Ovary (tissue), 7 donors: ENCODE measurements at regions not wholly inside any gene's neighbourhood (a gene's known extent, or its start where the extent isn't known, plus 50 kb on each side); places are given as distances from the start of the nearest gene placed in this dataset.
"Not testable (repeated sequence)": the region's sequence is repeated elsewhere in the genome, so short reads cannot be mapped to it uniquely, and the experiment has no call there.

Source experiments
- DNase-seq, 5 donors: peaks; one replicate each; pipeline ENCODE4 v3.0.0-alpha.2; 2019 to 2020
- H3K27ac ChIP-seq, 2 donors: fragments of 200-600 bp; one replicate each; pipeline versions ENCODE4 v1.5.1 to v1.8.0; 2019 to 2022
- H3K27me3 ChIP-seq: fragments of 200-600 bp; one replicate; pipeline ENCODE4 v1.8.0; 2022
- H3K36me3 ChIP-seq: fragments of 200-600 bp; sonication (generic); one replicate; pipeline ENCODE4 v1.5.1; 2019
- H3K4me1 ChIP-seq: one replicate; pipeline ENCODE4 v1.8.1; 2013; ENCODE audit warnings: mild to moderate bottlenecking, moderate library complexity; ENCODE audit not compliant: insufficient read depth
- H3K4me3 ChIP-seq: fragments of 200-600 bp; sonication (generic); one replicate; pipeline ENCODE4 v1.5.1; 2017
- H3K9me3 ChIP-seq, 2 donors: fragments of 200-600 bp in 1 of 2; sonication (generic) in 1 of 2; one replicate each; pipeline versions ENCODE4 v1.5.1 to v1.8.1; 2013 to 2019; ENCODE audit warnings: mild to moderate bottlenecking in 1 of 2, moderate library complexity in 1 of 2
- CTCF ChIP-seq, 3 donors: fragments of 450-650 bp in 2 of 3; fragments of 200-600 bp in 1 of 3; IDR thresholded peaks; one replicate each; pipeline versions ENCODE4 v1.5.1 to v1.8.0; 2016 to 2022; ENCODE audit warnings: antibody characterized with exemption in 3 of 3, mild to moderate bottlenecking in 1 of 3
- EP300 ChIP-seq: sonication (generic); formaldehyde crosslinking; IDR thresholded peaks from one replicate; pipeline ENCODE4 v1.6.1; 2017; ENCODE audit warnings: antibody characterized with exemption
- POLR2A ChIP-seq: fragments of 450-650 bp; IDR thresholded peaks from one replicate; pipeline ENCODE4 v1.6.1; 2017; ENCODE audit warnings: antibody characterized with exemption, mild to moderate bottlenecking, moderate library complexity
- WGBS, 3 donors: extraction: QIAGEN DNeasy Blood & Tissue Kit in 1 of 3; methylation state at CpG; one replicate each; pipeline versions ENCODE4 v1.1.5 to v1.1.7; 2013 to 2017; 5-methylcytosine and 5-hydroxymethylcytosine counted together
- intact Hi-C, 4 donors: fragments of 100-400 bp; cut with DNase I; formaldehyde crosslinking; loops; one replicate each; pipeline versions ENCODE4 v1.11.0 to v1.15.1; 2022 to 2023
- donor health status: DM: no; HTN: no; CAD: no; lungs with moderate emphysema.
- donor health status: DM: no; HTN: no; CAD: no.
- donor health status: Bipolar disorder and iron deficiency.
- donor health status: DM: no; HTN: no; CAD: no.
- donor health status: DM: yes; HTN: yes; CAD: no.

DNA sequence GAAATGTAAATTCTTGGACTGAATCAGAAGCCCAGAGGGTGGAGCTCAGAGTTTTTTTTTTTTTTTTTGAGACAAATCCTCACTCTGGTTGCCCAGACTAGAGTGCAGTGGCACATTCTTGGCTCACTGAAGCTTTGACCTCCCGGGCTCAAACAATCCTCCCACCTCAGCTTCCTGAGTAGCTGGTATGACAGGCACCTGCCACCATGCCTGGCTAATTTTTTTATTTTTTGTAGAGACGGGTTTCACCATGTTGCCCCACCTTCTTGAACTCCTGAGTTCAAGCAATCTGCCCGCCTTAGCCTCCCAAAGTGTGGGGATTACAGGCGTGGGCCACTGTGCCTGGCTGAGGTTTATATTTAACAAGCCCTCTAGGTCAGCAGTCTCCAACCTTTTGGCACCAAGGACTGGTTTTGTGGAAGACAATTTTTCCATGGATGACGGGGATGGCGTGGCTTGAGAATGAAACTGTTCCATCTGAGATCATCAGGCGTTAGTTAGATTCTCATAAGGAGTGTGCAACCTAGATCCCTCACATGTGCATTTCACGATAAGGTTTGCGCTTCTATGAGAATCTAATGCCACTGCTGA, 76.7 kb downstream of the FHIP1A start:
- H3K4me3 ChIP-seq = no peak overlapping the region

DNA sequence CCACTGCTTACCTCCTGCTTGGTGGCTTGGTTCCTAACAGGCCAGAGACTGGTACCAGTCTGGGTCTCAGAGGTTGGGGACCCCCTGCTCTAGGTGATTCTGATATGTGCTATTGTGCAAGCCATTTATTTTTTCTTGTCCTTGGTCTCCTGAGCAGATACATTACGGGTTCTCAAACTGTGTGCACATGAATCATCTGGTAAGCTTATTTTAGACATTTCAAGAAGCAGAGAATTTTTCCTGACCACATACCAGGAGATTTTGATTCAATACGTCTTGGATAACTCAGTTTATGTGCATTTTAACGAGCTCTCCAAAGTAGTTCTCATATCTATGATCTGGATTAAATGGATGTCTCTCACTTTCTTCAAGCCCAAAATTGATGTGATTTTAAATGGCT, 77.2 kb downstream of the FHIP1A start:
- Histone ChIP-seq H3K27me3 (no peaks in the 10 kb centered on the region), H3K9me3 (no peaks in the 10 kb centered on the region), H3K27ac (no peak overlapping the region), H3K36me3 (no peaks in the 10 kb centered on the region), H3K4me1 (no peaks in the 10 kb centered on the region), H3K4me3 (no peak overlapping the region)
- intact Hi-C loops = no loop called here
- TF ChIP-seq CTCF (IDR thresholded peaks at IDR 0.05) (no peak), POLR2A (no peak), EP300 (no peak)
- no peak for DNase-seq
- WGBS, 3 donors = 33 to 59% (median 53%) methylated on average over 3 of the region's 3 CpGs

More for the DNA sequence above, 76.7 kb downstream of the FHIP1A start:
- H3K27ac ChIP-seq = no peak overlapping the region
- H3K36me3 ChIP-seq = no peaks in the 10 kb centered on the region
- no peak for DNase-seq
- intact Hi-C loops = no loop called here
- H3K27me3 ChIP-seq = no peaks in the 10 kb centered on the region
- TF ChIP-seq POLR2A (no peak), EP300 (no peak), CTCF (IDR thresholded peaks at IDR 0.05) (no peak)
- 83 to 88% (median 88%) methylated on average over 9 of the region's 9 CpGs for WGBS, 3 donors
- H3K4me1 ChIP-seq = no peaks in the 10 kb centered on the region
- H3K9me3 ChIP-seq = no peaks in the 10 kb centered on the region

DNA sequence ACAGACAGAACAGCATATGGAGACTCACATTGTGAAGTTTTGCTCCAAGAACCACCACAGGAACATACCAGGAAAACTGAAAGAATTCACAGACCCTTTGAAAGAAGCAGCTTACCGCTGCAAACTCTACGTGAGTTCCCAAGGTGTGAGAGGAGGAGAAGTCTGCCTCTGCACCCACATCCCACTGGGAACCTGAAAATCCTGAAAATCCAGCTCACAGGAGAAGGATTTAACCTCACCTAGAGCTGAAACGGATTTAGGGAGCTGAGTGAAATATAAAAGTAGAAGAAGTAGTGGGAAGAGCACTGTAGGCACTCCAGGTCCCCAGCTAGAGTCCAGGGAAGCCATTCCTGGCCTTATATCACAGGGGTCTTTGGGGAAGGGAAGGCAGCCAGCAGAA, 80.0 kb downstream of the FHIP1A start:
- intact Hi-C loops = no loop called here
- no peak for DNase-seq
- no peak for TF ChIP-seq CTCF (IDR thresholded peaks at IDR 0.05)
- no peaks in the 10 kb centered on the region for H3K36me3 ChIP-seq
- no peak overlapping the region for H3K4me3 ChIP-seq
- H3K27me3 ChIP-seq = no peaks in the 10 kb centered on the region
- H3K4me1 ChIP-seq = no peaks in the 10 kb centered on the region
- H3K9me3 ChIP-seq = no peaks in the 10 kb centered on the region
- H3K27ac ChIP-seq = no peak overlapping the region
- WGBS, 3 donors = 83 to 92% (median 88%) methylated on average over 3 of the region's 3 CpGs

DNA sequence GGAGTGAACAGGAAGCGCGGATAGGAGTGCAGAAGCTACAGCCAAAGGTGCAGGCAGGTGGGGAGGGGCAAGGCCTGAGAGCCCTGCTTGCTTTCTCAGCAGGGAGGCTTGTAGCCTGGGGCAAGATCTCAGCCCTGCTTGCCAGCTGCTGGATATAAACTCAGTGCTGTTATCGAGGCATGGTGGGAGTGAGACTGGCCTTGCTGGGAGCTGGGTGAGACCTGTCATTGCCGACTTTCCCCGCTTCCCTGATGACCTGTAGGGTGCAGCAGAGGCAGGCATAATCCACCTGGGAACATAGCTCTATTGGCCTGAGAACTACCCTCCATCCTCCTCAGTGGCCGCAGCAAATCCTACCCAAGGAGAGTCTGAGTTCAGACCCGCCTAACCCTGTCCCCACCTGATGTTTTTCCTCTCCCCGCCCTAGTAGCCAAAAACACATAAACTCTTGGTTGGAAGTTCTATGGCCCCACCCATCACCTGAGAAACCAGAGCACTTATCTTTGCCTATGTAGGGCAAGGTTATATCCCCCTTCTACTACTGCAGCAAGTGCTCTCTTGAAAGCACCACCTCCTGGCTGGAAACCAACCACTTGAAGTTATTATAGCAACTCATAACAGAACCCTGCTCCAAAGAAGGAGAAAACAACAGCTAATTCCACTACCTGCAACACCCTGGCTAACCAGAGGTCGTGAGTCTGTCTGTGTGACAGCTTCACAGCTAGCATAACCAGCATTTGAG, 80.7 kb downstream of the FHIP1A start:
- Histone ChIP-seq H3K27me3 (no peaks in the 10 kb centered on the region), H3K4me3 (no peak overlapping the region), H3K36me3 (no peaks in the 10 kb centered on the region), H3K9me3 (no peaks in the 10 kb centered on the region), H3K4me1 (no peaks in the 10 kb centered on the region), H3K27ac (no peak overlapping the region)
- DNase-seq = no peak
- TF ChIP-seq EP300 (no peak), CTCF (IDR thresholded peaks at IDR 0.05) (no peak), POLR2A (no peak)
- WGBS, 3 donors = 81 to 89% (median 88%) methylated on average over 9 of the region's 9 CpGs
- intact Hi-C loops = no loop called here

DNA sequence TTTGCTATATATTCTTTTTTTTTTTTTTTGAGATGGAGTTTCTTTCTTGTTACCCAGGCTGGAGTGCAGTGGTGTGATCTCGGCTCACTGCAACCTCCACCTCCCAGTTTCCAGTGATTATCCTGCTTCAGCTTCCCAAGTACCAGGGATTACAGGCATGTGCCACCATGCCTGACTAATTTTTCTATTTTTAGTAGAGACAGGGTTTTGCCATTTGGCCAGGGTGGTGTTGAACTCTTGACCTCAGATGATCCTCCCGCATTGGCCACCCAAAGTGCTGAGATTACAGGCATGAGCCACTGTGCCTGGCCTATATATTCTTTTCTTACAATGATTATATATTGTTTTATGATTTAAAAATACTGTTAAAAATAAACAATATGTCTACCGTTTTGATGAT, 86.6 kb downstream of the FHIP1A start:
- H3K9me3 ChIP-seq, H3K27me3 ChIP-seq, intact Hi-C loops, H3K4me1 ChIP-seq, H3K27ac ChIP-seq, DNase-seq, H3K36me3 ChIP-seq, H3K4me3 ChIP-seq: not testable (repeated sequence)
- 77 to 87% (median 80%) methylated on average over 3 of the region's 3 CpGs for WGBS, 3 donors

DNA sequence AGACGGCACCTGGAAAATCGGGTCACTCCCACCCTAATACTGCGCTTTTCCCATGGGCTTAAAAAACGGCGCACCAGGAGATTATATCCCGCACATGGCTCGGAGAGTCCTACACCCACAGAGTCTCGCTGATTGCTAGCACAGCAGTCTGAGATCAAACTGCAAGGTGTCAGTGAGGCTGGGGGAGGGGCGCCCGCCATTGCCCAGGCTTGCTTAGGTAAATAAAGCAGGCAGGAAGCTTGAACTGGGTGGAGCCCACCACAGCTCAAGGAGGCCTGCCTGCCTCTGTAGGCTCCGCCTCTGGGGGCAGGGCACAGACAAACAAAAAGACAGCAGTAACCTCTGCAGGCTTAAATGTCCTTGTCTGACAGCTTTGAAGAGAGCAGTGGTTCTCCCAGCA, 102.6 kb downstream of the FHIP1A start:
- DNase-seq, H3K9me3 ChIP-seq, H3K27ac ChIP-seq, H3K27me3 ChIP-seq, H3K4me1 ChIP-seq, H3K4me3 ChIP-seq, H3K36me3 ChIP-seq, intact Hi-C loops: not testable (repeated sequence)
- WGBS, 3 donors = 93 to 96% (median 95%) methylated on average over 10 to 11 of the region's 11 CpGs
